Lung (tissue), 11 donors: ENCODE measurements at regions not wholly inside any gene's neighbourhood (a gene's known extent, or its start where the extent isn't known, plus 50 kb on each side); places are given as distances from the start of the nearest gene placed in this dataset.

Source experiments
- ATAC-seq: fragments of 200-7000 bp; cut with Tn5 transposase; one replicate; pipeline ENCODE4 v1.9.1; 2020; ENCODE audit warnings: moderate number of reproducible peaks; ENCODE audit not compliant: insufficient read depth, low FRiP score
- DNase-seq, 3 donors: peaks; one replicate each; pipeline ENCODE4 v3.0.0-alpha.2; 2013 to 2017
- H3K27ac ChIP-seq, 2 donors: one replicate each; pipeline ENCODE4 v1.5.1; 2013; ENCODE audit warnings: mild to moderate bottlenecking in 2 of 2, moderate library complexity in 2 of 2, control low read depth in 1 of 2, inconsistent platforms in 1 of 2, low read depth in 1 of 2, low read length in 1 of 2
- H3K27me3 ChIP-seq, 3 donors: one replicate each; pipeline ENCODE4 v1.5.1; 2013; ENCODE audit warnings: low read length in 2 of 3; ENCODE audit not compliant: control insufficient read depth in 3 of 3, insufficient read depth in 3 of 3
- H3K36me3 ChIP-seq, 4 donors: one replicate each; pipeline ENCODE4 v1.5.1; 2013; ENCODE audit warnings: low read length in 4 of 4, mild to moderate bottlenecking in 1 of 4, moderate library complexity in 1 of 4; ENCODE audit not compliant: control insufficient read depth in 4 of 4, insufficient read depth in 4 of 4
- H3K4me1 ChIP-seq, 5 donors: one replicate each; pipeline ENCODE4 v1.5.1; 2013; ENCODE audit warnings: low read length in 5 of 5, mild to moderate bottlenecking in 2 of 5, moderate library complexity in 1 of 5; ENCODE audit not compliant: control insufficient read depth in 5 of 5, insufficient read depth in 5 of 5
- H3K4me3 ChIP-seq: one replicate; pipeline ENCODE4 v1.5.1; 2013; ENCODE audit warnings: mild to moderate bottlenecking, control low read depth, moderate library complexity
- H3K9ac ChIP-seq, 2 donors: one replicate each; pipeline ENCODE4 v1.5.1; 2013; ENCODE audit warnings: low read length in 2 of 2, control low read depth in 1 of 2; ENCODE audit not compliant: insufficient read depth in 1 of 2
- H3K9me3 ChIP-seq, 4 donors: one replicate each; pipeline ENCODE4 v1.5.1; 2013; ENCODE audit warnings: low read length in 3 of 4, mild to moderate bottlenecking in 1 of 4, moderate library complexity in 1 of 4; ENCODE audit not compliant: control insufficient read depth in 4 of 4, insufficient read depth in 3 of 4
- WGBS, 2 donors: extraction: QIAGEN DNeasy Blood & Tissue Kit; methylation state at CpG; one replicate each; pipeline ENCODE4 v1.1.7; 2013; 5-methylcytosine and 5-hydroxymethylcytosine counted together
- TF ChIP-seq, protein P1 (sequence below): IDR thresholded peaks from 2 replicates; pipeline ENCODE4 v1.5.1; 2012; ENCODE audit warnings: mild to moderate bottlenecking; ENCODE audit errors: control extremely low read depth, extremely low read depth
- donor health status: control.
- donor health status: control.
- donor health status: Bipolar disorder and iron deficiency.
- donor health status: healthy.
- donor health status: DM: yes; HTN: yes; CAD: no.

DNA sequence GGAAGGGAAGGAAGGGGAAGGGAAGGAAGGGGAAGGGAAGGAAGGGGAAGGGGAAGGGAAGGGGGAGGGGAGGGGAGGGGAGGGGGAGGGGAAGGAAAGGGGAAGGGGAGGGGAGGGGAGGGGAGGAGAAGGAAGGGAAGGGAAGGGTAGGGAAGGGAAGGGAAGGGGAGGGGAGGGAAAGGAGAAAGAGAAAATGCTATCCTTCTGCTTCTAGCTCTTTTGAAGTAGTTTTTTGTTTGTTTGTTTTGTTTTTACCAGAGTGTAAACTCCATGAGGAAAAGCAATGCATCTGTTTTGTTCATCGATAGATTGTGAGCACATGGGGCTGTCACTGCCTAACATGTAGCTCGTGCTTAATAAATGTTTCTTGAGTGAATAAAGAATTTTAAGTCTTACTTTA lies 1592.7 kb upstream of the ACVR2A start:
- no peak for ATAC-seq
- Histone ChIP-seq H3K4me3 (no peak overlapping the region), H3K4me1 (no peaks in the 10 kb centered on the region), H3K9me3 (no peaks in the 10 kb centered on the region), H3K9ac (no peak overlapping the region), H3K27me3 (no peaks in the 10 kb centered on the region), H3K36me3 (no peaks in the 10 kb centered on the region), H3K27ac (no peak overlapping the region)
- TF ChIP-seq, protein P1, sequence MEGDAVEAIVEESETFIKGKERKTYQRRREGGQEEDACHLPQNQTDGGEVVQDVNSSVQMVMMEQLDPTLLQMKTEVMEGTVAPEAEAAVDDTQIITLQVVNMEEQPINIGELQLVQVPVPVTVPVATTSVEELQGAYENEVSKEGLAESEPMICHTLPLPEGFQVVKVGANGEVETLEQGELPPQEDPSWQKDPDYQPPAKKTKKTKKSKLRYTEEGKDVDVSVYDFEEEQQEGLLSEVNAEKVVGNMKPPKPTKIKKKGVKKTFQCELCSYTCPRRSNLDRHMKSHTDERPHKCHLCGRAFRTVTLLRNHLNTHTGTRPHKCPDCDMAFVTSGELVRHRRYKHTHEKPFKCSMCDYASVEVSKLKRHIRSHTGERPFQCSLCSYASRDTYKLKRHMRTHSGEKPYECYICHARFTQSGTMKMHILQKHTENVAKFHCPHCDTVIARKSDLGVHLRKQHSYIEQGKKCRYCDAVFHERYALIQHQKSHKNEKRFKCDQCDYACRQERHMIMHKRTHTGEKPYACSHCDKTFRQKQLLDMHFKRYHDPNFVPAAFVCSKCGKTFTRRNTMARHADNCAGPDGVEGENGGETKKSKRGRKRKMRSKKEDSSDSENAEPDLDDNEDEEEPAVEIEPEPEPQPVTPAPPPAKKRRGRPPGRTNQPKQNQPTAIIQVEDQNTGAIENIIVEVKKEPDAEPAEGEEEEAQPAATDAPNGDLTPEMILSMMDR, result no peak
- WGBS, 2 donors, result 86 to 92% methylated on average over 2 of the region's 2 CpGs
- no peak for DNase-seq

DNA sequence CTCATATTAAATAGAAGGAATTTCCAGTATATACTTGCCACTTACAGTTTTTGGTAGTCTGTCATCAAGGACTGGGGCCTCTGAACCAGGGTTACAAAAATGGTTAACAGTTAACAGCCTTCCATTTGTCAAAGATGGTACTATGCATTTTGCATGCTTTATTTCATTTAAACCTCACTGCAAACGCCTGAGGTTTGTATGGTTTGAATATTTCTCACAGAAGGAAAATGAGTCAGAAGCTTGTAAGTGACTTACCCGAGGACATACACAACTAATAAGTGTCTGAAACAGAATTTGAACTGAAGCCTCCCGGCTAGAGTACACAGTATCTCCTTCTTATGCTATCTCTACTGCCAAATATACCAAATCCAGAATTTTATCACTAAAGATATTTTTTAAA lies 1593.5 kb upstream of the ACVR2A start:
- Histone ChIP-seq H3K4me3 (no peak overlapping the region), H3K9me3 (no peaks in the 10 kb centered on the region), H3K4me1 (no peaks in the 10 kb centered on the region), H3K9ac (no peak overlapping the region), H3K36me3 (no peaks in the 10 kb centered on the region), H3K27me3 (no peaks in the 10 kb centered on the region), H3K27ac (no peak overlapping the region)
- no peak for ATAC-seq
- 56 to 57% methylated on average over 3 of the region's 3 CpGs for WGBS, 2 donors
- TF ChIP-seq, protein P1, result no peak
- no peak for DNase-seq

DNA sequence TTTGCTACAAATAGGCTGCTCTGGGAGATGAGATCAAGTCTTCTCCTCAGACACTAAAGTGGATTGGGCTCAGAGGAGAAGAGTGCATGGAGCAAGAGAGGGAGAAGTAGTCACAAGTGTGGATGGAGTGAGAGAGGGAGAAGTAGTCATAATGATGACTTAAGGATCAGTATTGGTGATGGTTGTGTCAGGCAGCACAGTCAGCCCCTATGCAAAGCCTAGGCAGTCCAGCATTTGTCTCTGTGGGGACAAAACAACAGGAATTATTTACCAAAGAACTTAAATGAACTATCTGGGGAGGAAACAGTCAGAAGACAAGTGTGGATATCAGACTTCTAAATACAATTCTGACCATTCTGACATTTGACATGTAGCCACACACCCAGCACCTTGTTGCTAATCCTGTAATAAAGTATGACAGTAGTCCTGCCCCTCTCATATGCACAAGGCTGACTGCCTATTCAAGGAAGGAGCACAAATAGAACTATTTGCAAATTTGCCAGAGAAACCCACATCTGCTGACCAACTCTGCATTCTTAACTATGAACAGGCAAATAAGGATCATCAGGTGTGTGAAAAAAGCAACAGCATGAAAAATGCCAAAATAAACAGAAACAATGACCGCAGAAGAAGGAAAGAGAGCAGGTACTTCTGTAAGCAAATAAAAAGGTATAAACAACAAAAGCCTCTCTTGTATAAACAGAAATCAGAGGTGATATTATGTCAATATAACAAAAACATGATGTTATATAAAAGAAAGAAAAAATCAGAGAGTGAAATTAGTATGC lies 1597.9 kb upstream of the ACVR2A start:
- Histone ChIP-seq H3K36me3 (no peaks in the 10 kb centered on the region), H3K4me3 (no peak overlapping the region), H3K27me3 (no peaks in the 10 kb centered on the region), H3K4me1 (peaks cover 0 to 17% (median 0%) of the 10 kb centered on the region in 5 donors), H3K27ac (no peak overlapping the region), H3K9ac (no peak overlapping the region), H3K9me3 (no peaks in the 10 kb centered on the region)
- 0 to 2% methylated on average over 1 of the region's 1 CpG for WGBS, 2 donors
- ATAC-seq (no peak), DNase-seq (no peak)
- TF ChIP-seq, protein P1, result no peak
